OCI-LY1 (cell line): ENCODE measurements at regions not wholly inside any gene's neighbourhood (a gene's known extent, or its start where the extent isn't known, plus 50 kb on each side); places are given as distances from the start of the nearest gene placed in this dataset.

Experiments used
- H2AFZ ChIP-seq: fragments of 200-600 bp; sonication (generic), shearing (Covaris generic); 2 replicates; pipeline ENCODE4 v1.6.0; 2014; ENCODE audit warnings: antibody characterized with exemption, mild to moderate bottlenecking, low read length
- H3F3A ChIP-seq: fragments of 200-600 bp; sonication (generic), shearing (Covaris generic); 2 replicates; pipeline ENCODE4 v1.6.0; 2014; ENCODE audit warnings: mild to moderate bottlenecking, antibody characterized with exemption, low read length, moderate library complexity; ENCODE audit not compliant: insufficient read depth
- H3K27ac ChIP-seq: fragments of 200-600 bp; sonication (generic); 2 replicates; pipeline ENCODE4 v1.5.1; 2014; ENCODE audit warnings: low read length, mixed run types, mild to moderate bottlenecking, low read depth; ENCODE audit not compliant: poor library complexity, severe bottlenecking
- H3K27me3 ChIP-seq: fragments of 200-600 bp; sonication (generic); 2 replicates; pipeline ENCODE4 v1.6.0; 2014; ENCODE audit warnings: antibody characterized with exemption, mild to moderate bottlenecking, low read length, moderate library complexity; ENCODE audit not compliant: insufficient read depth
- H3K36me3 ChIP-seq: fragments of 200-600 bp; sonication (generic); 2 replicates; pipeline ENCODE4 v1.6.1; 2014; ENCODE audit warnings: mild to moderate bottlenecking, antibody characterized with exemption, low read length, moderate library complexity, mixed read lengths; ENCODE audit not compliant: insufficient read depth
- H3K4me1 ChIP-seq: fragments of 200-600 bp; sonication (generic); 2 replicates; pipeline ENCODE4 v1.5.1; 2014; ENCODE audit warnings: mild to moderate bottlenecking, low read length, moderate library complexity; ENCODE audit not compliant: insufficient read depth, severe bottlenecking
- H3K4me2 ChIP-seq: fragments of 200-600 bp; sonication (generic), shearing (Covaris generic); 2 replicates; pipeline ENCODE4 v1.6.1; 2014; ENCODE audit warnings: low read length
- H3K4me3 ChIP-seq: fragments of 200-600 bp; sonication (generic); 2 replicates; pipeline ENCODE4 v1.5.1; 2014; ENCODE audit warnings: low read length, low read depth, mild to moderate bottlenecking, mixed read lengths; ENCODE audit not compliant: poor library complexity, severe bottlenecking
- H3K79me2 ChIP-seq: fragments of 200-600 bp; shearing (Covaris generic); 2 replicates; pipeline ENCODE4 v1.6.1; 2016; ENCODE audit warnings: mixed run types, low read length, mixed read lengths; ENCODE audit not compliant: insufficient read depth
- H3K9ac ChIP-seq: fragments of 200-600 bp; sonication (generic), shearing (Covaris generic); 2 replicates; pipeline ENCODE4 v1.6.1; 2014; ENCODE audit warnings: mild to moderate bottlenecking, low read length, mixed read lengths
- H3K9me2 ChIP-seq: fragments of 200-600 bp; sonication (generic), shearing (Covaris generic); 2 replicates; pipeline ENCODE4 v1.6.1; 2014; ENCODE audit warnings: low read depth, mild to moderate bottlenecking, low read length, mixed read lengths
- H3K9me3 ChIP-seq: fragments of 200-600 bp; shearing (Covaris generic); 2 replicates; pipeline ENCODE4 v1.6.1; 2014; ENCODE audit warnings: low read length, mixed read lengths
- H4K20me1 ChIP-seq: fragments of 200-600 bp; sonication (generic), shearing (Covaris generic); 2 replicates; pipeline ENCODE4 v1.6.0; 2016; ENCODE audit warnings: mild to moderate bottlenecking, low read length; ENCODE audit not compliant: insufficient read depth
- CTCF ChIP-seq: fragments of 200-600 bp; sonication (generic), shearing (Covaris generic); IDR thresholded peaks from 2 replicates; pipeline ENCODE4 v1.5.1; 2017; ENCODE audit warnings: mild to moderate bottlenecking, antibody characterized with exemption, low read length, moderate library complexity, mixed read lengths
- EZH2 ChIP-seq: fragments of 200-600 bp; sonication (generic), shearing (Covaris generic); IDR thresholded peaks from 2 replicates; pipeline ENCODE4 v1.8.0; 2017; ENCODE audit warnings: borderline replicate concordance, mixed run types, mild to moderate bottlenecking, antibody characterized with exemption, low read length, moderate library complexity, mixed read lengths

GRCh38 chr20:48478806-48479585, 348.8 kb downstream of the PREX1 start:
- no peak overlapping the region for H2AFZ ChIP-seq
- H3K4me2 ChIP-seq: no peak overlapping the region
- no peak overlapping the region for H3K4me3 ChIP-seq
- no peaks in the 10 kb centered on the region for H3K4me1 ChIP-seq
- H3K9me3 ChIP-seq: no peaks in the 10 kb centered on the region
- no peaks in the 10 kb centered on the region for H3F3A ChIP-seq
- H3K9ac ChIP-seq: no peak overlapping the region
- peaks cover 4% of the 10 kb centered on the region; the same call in 1 of the 2 replicates for H3K27me3 ChIP-seq
- no peaks in the 10 kb centered on the region for H3K9me2 ChIP-seq
- H3K36me3 ChIP-seq: no peaks in the 10 kb centered on the region
- H3K27ac ChIP-seq: no peak overlapping the region
- TF ChIP-seq CTCF (no peak), EZH2 (no peak)
- H4K20me1 ChIP-seq: no peaks in the 10 kb centered on the region
- H3K79me2 ChIP-seq: no peaks in the 10 kb centered on the region

GRCh38 chr20:48478370-48478769, 349.4 kb downstream of the PREX1 start:
- Histone ChIP-seq H3K9me3 (no peaks in the 10 kb centered on the region), H3F3A (no peaks in the 10 kb centered on the region), H4K20me1 (no peaks in the 10 kb centered on the region), H3K4me1 (no peaks in the 10 kb centered on the region), H3K79me2 (no peaks in the 10 kb centered on the region), H3K27ac (no peak overlapping the region), H3K27me3 (peaks cover 4% of the 10 kb centered on the region; the same call in 1 of the 2 replicates), H2AFZ (no peak overlapping the region), H3K36me3 (no peaks in the 10 kb centered on the region), H3K9me2 (no peaks in the 10 kb centered on the region), H3K9ac (no peak overlapping the region), H3K4me2 (no peak overlapping the region), H3K4me3 (no peak overlapping the region)
- TF ChIP-seq CTCF (no peak), EZH2 (no peak)

- H3K4me3 ChIP-seq: no peak overlapping the region
- H2AFZ ChIP-seq: no peak overlapping the region
- H3K4me1 ChIP-seq: no peaks in the 10 kb centered on the region
- H3F3A ChIP-seq: no peaks in the 10 kb centered on the region
- H3K9ac ChIP-seq: no peak overlapping the region
- H3K79me2 ChIP-seq: no peaks in the 10 kb centered on the region
- H3K9me3 ChIP-seq: no peaks in the 10 kb centered on the region
- no peak overlapping the region for H3K4me2 ChIP-seq
- TF ChIP-seq EZH2 (no peak), CTCF (no peak)
- no peak overlapping the region for H3K27ac ChIP-seq
- H4K20me1 ChIP-seq: no peaks in the 10 kb centered on the region
- no peaks in the 10 kb centered on the region for H3K36me3 ChIP-seq
- peaks cover 4% of the 10 kb centered on the region; the same call in 1 of the 2 replicates for H3K27me3 ChIP-seq
- no peaks in the 10 kb centered on the region for H3K9me2 ChIP-seq
Measured at GRCh38 chr20:48476854-48477253, 350.9 kb downstream of the PREX1 start.
